Erythroblast (primary cell): ENCODE measurements at regions not wholly inside any gene's neighbourhood (a gene's known extent, or its start where the extent isn't known, plus 50 kb on each side); places are given as distances from the start of the nearest gene placed in this dataset.

ENCODE experiments used
- GATA1 ChIP-seq: IDR thresholded peaks from 2 replicates; pipeline ENCODE4 v1.6.1; 2011; ENCODE audit warnings: low read depth, mild to moderate bottlenecking, control low read depth, low read length, moderate library complexity
- POLR2A ChIP-seq: IDR thresholded peaks from 2 replicates; pipeline ENCODE4 v1.6.1; 2011; ENCODE audit warnings: mild to moderate bottlenecking, low read length

DNA sequence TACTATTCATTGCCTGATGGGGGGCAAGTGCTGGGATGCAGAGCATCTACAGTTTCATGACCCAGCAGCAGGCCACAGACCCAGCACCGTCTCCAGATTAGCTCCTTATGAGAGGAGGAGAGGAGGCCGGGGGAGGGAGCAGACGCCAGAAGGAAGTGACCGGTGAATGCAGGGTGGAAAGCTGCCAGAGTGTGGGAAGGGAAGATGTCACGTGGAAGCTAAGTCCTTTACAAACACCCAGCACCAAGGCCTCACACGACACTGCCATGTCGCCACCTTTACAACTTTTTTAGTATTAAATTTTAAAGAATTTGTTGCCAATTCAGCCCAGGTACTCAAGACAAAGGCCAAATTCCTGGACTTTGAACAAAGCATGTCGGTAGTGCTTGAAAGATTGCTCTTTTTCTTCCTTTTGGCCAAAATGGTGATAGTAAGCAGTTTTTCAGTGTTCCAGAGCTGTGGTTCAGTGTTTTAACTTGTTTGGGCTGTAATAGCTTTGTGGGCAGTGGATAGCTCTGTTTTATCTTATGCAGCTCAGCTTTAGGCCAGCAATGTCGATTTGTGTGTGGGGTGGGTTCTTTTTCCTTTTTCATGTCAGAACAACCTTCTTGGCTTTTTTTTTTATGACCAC, 58.2 kb downstream of the ZBTB38 start:
- no peak for TF ChIP-seq POLR2A
- TF ChIP-seq GATA1: no peak
